Vagina (tissue), 2 donors: ENCODE measurements at regions not wholly inside any gene's neighbourhood (a gene's known extent, or its start where the extent isn't known, plus 50 kb on each side); places are given as distances from the start of the nearest gene placed in this dataset.

Experiments
- CTCF ChIP-seq, 3 experiments: fragments of 450-650 bp in 2 of 3; fragments of 200-600 bp in 1 of 3; sonication (generic) in 1 of 3; IDR thresholded peaks; one replicate each; pipeline ENCODE4 v1.5.1; 2017 to 2019; ENCODE audit warnings: antibody characterized with exemption in 3 of 3, mild to moderate bottlenecking in 2 of 3, moderate library complexity in 2 of 3
- POLR2A ChIP-seq, 2 donors: fragments of 450-650 bp; IDR thresholded peaks; one replicate each; pipeline ENCODE4 v1.6.1; 2017; ENCODE audit warnings: antibody characterized with exemption in 2 of 2, mild to moderate bottlenecking in 2 of 2, moderate library complexity in 2 of 2
- POLR2AphosphoS5 ChIP-seq, 2 donors: sonication (generic); formaldehyde crosslinking; IDR thresholded peaks; one replicate each; pipeline ENCODE4 v1.9.0; 2017; ENCODE audit warnings: antibody characterized with exemption in 2 of 2, mild to moderate bottlenecking in 2 of 2, low read depth in 1 of 2; ENCODE audit not compliant: insufficient read depth in 1 of 2

- TF ChIP-seq CTCF (IDR thresholded peaks at IDR 0.05) = no peak
- no peak for TF ChIP-seq POLR2AphosphoS5 (IDR thresholded peaks at IDR 0.05; ENCODE audit: insufficient read depth in 1 of 2, low read depth in 1 of 2)
- no peak for TF ChIP-seq POLR2A (IDR thresholded peaks at IDR 0.05)
Observed at GRCh38 chr11:103547024-103547423, 437.8 kb downstream of the DYNC2H1 start.
